ENCODE measurements at regions not wholly inside any gene's neighbourhood (a gene's known extent, or its start where the extent isn't known, plus 50 kb on each side); places are given as distances from the start of the nearest gene placed in this dataset.
"Not testable (repeated sequence)": the region's sequence is repeated elsewhere in the genome, so short reads cannot be mapped to it uniquely, and the experiment has no call there.

DNA sequence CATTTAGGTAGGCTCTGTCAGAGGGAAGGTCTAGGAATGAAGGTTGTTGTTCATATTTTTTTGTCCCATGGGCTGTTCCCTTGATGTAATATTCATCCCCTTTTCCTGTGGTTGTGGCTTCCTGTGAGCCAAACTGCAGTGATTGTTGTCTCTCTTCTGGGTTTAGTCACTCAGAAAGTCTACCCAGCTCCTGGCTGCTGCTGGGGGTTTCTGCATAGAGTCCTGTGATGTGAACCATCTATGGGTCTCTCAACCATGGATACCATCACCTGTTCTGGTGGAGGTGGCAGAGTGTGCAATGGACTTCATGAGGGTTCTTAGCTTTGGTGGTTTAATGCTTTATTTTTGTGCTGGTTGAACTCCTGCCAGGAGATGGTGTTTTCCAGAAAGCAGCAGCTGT, 122.8 kb downstream of the ZC4H2 start:
- DNase-seq (ENCODE audit: low read depth, low spot score), result no peak

DNA sequence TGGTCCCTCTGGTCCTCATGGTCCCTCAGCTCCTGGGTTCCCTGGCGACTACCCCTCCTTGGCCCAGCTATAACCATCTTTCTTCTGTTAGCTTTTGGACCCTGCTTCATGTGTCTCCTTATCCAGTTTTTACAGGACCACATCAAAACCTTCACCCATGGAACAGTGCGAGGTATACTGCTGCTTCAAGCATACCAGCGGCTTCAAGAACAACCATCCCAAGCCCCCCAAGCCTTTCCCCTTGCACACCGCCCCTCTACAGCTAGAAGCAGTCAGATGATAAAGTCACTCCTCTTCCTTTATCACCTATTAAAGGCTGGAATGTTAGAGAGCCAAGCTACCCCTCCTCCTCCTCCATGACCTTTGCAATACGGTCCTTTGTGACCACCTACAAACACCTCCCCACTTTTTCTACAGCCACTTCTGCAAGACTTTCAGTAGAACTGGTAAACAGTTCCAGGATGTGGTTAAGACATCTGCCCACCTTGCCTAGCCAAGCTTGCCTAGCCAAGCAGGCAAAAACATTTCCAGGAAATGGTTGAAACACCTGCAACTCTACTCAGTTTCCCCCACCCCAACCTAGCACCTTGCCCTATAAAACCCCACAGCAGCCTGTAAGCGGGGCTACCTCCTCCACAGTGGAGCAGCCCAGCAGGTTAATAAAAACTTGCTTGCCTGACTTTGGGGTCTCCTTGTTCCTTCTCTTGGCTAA, 125.7 kb downstream of the ZC4H2 start:
- DNase-seq (ENCODE audit: low read depth, low spot score), result no peak

DNA sequence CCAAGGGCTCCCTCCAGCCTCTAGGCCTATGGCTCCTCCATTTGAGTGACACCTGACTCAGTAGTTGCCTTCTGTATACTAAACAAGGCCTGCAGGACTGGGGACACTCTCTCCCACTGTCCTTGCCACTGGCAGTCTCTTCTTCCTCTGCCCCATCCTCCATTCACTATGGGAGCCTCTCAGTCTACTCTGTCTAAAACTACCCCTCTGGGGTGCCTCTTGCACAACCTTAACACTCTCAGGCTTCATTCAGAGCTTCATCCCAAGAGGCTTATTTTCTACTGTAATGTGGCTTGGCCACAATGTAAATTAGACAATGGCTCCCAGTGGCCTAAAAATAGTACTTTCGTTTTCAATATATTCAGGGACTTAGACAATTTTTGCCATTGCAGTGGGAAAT, 133.0 kb downstream of the ZC4H2 start:
- DNase-seq (ENCODE audit: low read depth, low spot score), result no peak

DNA sequence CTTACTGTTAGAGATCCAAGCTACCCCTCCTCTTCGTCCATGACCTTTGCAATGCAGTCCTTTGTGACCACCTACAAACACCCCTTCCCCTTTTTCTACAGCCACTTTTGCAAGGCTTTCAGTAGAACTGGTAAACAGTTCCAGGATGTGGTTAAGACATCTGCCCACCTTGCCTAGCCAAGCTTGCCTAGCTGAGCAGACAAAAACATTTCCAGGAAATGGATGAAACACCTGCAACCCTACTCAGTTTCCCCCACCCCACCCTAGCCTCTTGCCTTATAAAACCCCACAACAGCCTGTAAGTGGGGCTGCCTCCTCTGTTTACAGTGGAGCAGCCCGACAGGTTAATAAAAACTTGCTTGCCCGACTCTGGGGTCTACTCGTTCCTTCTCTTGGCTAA, 133.8 kb downstream of the ZC4H2 start:
- no peak for DNase-seq (ENCODE audit: low read depth, low spot score)

DNA sequence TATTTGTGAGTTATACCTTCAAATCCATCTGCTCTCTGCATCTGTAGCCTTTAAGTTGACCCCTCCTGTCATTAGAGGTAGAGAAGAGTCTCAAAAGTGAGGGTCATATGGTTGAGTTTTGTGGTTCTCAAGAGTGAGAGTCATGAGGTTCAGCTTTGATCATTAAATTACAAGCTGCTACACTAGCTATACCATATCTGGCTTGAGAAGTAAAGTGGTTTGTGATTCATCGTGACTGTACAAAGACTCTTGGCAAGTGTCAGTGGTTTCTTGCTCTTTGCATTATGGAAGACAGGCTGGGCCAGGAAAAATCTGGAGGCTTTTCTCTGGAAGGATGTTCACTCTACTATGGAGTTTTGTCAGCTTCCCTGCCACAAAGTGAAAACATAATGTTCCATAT, 170.6 kb downstream of the ZC4H2 start:
- DNase-seq (ENCODE audit: low read depth, low spot score), result no peak

DNA sequence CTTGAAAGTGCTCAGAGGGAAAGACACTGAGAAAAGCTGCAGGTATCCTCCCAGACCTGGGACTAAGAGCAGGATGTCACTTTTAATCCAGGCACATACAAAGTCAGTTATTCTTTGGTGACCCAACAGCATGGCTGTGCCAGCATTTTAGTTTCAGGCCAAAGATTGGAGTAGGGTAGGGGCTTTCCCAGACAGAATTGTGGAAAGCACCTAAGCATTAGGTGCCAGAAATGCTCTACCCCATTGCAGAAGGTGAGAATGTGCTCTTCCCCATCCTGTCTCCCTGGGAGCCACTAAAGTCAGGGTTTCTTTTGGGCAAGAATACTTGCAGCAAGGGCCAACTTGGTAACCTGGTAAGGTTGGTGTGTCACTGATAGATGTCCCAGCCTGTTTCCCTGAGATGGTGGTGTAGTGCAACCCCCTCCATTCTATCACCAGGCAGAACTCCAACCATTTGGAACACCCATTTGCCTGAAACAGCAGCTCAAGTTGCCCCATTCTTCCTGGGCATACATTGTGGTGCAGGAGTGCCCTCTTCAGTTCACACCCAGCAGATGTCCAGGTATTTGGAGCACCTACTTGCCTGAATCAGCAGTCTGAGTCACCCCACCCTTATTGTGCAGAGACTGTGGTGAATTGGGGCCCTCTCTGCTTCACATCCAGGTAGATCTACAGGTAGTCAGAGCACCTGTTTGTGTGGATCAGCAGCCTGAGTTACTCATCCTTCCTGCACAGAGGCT, 183.5 kb downstream of the ZC4H2 start:
- DNase-seq (ENCODE audit: low read depth, low spot score), result no peak

DNA sequence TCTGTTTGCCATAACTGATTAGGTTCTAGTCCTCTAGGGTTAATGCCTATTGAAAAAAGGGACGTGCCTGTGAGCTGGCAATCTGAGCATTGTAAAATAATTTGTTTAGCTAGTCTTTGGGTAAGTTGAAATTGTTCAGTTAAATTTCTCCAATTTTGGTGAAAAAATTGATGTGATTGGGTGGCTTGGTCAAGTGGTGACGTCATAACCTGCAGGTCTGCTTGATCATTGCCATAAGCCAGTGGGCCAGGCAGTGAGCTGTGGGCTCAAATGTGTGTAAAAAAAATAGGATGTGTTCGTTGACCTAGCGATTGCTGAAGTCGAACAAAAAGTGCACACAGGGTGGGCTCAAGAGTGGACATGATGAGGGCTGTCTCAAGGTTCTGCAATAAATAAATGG, 193.3 kb downstream of the ZC4H2 start:
- DNase-seq (ENCODE audit: low read depth, low spot score), result no peak

DNA sequence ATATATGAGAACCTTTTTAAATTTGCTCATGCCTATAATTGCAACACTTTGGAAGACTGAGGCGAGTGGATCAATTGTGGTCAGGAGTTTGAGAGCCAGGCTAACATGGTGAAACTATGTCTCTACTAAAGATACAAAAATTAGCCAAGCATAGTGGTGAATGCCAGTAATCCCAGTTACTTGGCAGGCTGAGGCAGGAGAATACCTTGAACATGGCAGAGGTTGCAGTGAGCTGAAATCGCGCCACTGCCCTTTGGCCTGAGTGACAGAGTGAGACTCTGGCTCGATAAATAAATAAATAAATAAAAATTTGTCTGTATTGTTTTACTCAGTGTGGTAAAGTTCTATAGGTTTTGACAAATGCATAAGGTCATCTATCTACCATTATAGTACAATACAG, 218.2 kb downstream of the ZC4H2 start:
- DNase-seq (ENCODE audit: low read depth, low spot score), result no peak

DNA sequence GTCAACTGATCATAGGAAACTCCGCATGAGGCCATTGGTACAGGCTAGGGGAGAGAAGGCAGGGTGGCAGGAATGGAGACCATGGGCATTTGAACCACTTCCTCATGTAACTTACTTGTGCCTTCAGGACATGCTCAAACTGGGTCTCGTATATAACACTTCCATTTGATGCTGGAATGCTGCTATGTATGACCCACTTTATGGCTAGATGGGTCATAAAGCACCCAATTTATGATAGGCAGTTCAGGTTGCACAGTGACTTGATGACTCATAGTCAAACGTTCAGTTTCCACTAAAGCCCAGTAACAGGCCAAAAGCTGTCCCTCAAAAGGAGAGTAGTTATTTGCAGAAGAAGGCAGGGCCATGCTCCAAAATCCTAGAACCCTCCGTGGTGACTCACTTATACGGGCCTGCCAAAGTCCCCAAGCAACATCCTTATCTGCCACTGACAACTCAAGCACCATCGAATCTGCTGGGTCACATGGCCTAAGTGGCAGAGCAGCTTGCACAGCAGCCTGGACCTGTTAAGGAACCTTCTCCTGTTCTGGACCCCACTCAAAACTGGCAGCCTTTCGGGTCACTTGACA, 236.4 kb downstream of the ZC4H2 start:
- DNase-seq (ENCODE audit: low read depth, low spot score), result no peak

DNA sequence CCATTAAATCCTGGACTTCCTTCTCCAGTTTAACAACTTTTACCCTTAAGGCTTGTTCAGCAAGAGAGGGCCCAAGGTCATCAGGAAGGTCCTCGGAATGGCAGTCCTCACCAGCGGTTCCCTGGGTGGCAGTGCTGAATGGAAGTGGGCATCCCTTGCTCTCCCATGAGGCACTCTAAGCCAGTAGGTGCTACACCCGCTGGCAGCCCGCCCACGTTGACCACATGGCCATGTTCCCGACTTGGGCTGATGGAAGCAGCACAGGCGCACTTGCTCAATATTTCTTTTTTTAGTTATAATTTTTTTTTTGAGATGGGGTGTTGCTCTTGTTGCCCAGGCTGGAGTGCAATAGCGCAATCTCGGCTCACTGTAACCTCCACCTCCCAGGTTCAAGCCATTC, 277.9 kb downstream of the ZC4H2 start:
- no peak for DNase-seq (ENCODE audit: low read depth, low spot score)

DNA sequence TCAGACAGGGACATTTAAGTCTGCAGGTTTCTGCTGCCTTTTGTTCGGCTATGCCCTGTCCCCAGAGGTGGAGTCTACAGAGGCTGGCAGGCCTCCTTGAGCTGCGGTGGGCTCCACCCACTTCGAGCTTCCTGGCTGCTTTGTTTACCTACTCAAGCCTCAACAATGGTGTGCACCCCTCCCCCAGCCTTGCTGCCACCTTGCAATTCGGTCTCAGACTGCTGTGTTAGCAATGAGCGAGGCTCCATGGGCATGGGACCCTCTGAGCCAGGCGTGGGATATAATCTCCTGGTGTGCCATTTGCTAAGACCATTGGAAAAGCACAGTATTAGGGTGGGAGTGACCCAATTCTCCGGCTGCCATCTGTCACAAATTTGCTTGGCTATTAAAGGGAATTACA, 280.9 kb downstream of the ZC4H2 start:
- DNase-seq (ENCODE audit: low read depth, low spot score), result not testable (repeated sequence)

DNA sequence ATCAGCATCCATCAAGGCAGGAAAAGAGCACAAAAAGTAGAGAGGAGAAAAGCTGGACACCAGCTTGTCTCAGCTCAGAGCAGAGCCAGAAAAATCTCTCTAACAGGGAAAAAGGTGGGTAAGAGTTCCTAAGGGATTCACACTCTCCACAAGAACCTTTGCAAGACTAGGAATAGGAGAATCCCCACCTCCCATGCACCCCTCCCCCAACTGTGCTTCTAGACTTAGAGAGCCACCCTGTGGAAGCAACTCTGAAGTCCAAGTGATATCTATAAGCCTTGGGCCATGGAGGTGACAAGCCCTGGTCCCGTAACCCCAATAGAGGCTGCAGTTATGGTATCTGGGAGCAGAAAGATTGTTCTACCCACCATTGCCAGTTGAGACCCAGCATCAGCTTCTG, 267.6 kb upstream of the MTMR8 start:
- no peak for DNase-seq (ENCODE audit: low read depth, low spot score)

DNA sequence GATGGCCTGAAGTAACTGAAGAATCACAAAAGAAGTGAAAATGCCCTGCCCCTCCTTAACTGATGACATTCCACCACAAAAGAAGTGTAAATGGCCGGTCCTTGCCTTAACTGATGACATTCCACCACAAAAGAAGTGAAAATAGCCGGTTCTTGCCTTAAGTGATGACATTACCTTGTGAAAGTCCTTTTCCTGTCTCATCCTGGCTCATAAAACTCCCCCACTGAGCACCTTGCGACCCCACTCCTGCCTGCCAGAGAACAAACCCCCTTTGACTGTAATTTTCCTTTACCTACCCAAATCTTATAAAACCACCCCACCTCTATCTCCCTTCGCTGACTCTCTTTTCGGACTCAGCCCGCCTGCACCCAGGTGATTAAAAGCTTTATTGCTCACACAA, 262.0 kb upstream of the MTMR8 start:
- peak; percentile 12 for DNase-seq (ENCODE audit: low read depth, low spot score)

DNA sequence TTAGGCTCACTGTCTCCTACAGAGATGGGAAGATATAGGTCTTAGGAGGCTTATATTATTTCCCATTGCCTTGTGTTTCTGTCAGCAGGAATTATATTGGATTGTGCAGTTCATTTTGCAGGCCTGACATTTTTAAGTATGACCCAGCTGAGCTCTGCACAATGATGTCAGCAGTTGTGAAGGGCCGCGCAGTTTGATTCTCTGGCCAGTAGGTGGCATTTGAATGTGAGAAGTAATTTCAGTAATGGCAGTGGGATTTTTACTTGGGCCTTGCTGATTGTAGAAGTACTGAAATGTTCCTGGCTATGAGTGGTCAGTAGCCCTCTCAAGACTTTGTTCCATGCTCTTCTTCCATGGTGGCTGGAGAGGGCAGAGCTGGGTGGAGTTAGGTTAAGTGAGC, 247.2 kb upstream of the MTMR8 start:
- no peak for DNase-seq (ENCODE audit: low read depth, low spot score)
